ENCODE measurements at regions not wholly inside any gene's neighbourhood (a gene's known extent, or its start where the extent isn't known, plus 50 kb on each side); places are given as distances from the start of the nearest gene placed in this dataset.
A peak's percentile ranks its signal among the peaks of the same experiment; 100 is the strongest.

DNA sequence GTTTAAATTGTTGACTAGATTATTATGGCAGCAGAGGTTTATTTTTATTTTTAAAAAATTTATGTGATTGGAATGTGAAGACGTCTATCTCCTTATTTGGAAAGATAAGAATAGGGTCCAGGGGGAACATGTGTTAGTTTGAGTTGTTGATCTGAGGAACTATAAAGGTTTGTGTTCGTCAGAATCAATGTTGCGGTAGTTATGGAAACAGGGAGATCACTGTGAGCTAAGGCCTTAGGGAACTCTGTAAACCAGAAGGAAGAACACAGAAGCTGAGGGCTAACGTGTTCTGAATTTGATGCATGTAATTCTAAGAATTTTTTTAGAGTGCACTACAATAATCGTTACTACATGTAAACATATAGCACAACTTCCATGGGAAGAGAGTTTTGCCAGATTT lies 168.5 kb upstream of the ZSWIM2 start:
- intact Hi-C loops (cut with DNase I), result no loop called here
- Histone ChIP-seq H3K27ac (ENCODE audit: low read depth in 2 of 2, low read length in 2 of 2) (no peak overlapping the region), H3K9ac (ENCODE audit: low read length in 3 of 3) (no peak overlapping the region), H3K4me3 (ENCODE audit: low read length in 3 of 3) (no peak overlapping the region), H3K9me3 (ENCODE audit: control insufficient read depth in 2 of 3, insufficient read depth in 1 of 3, low read length in 3 of 3) (peaks cover 0 to 2% (median 0%) of the 10 kb centered on the region in 3 donors), H3K4me1 (ENCODE audit: control insufficient read depth in 2 of 3, insufficient read depth in 2 of 3, low read depth in 1 of 3, low read length in 3 of 3) (no peaks in the 10 kb centered on the region), H3K36me3 (ENCODE audit: control insufficient read depth in 2 of 3, insufficient read depth in 3 of 3, low read length in 3 of 3) (no peaks in the 10 kb centered on the region), H3K27me3 (ENCODE audit: control insufficient read depth, insufficient read depth, low read length) (no peaks in the 10 kb centered on the region)
- TF ChIP-seq, protein P1, sequence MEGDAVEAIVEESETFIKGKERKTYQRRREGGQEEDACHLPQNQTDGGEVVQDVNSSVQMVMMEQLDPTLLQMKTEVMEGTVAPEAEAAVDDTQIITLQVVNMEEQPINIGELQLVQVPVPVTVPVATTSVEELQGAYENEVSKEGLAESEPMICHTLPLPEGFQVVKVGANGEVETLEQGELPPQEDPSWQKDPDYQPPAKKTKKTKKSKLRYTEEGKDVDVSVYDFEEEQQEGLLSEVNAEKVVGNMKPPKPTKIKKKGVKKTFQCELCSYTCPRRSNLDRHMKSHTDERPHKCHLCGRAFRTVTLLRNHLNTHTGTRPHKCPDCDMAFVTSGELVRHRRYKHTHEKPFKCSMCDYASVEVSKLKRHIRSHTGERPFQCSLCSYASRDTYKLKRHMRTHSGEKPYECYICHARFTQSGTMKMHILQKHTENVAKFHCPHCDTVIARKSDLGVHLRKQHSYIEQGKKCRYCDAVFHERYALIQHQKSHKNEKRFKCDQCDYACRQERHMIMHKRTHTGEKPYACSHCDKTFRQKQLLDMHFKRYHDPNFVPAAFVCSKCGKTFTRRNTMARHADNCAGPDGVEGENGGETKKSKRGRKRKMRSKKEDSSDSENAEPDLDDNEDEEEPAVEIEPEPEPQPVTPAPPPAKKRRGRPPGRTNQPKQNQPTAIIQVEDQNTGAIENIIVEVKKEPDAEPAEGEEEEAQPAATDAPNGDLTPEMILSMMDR (IDR thresholded peaks at IDR 0.05; ENCODE audit: borderline replicate concordance, extremely low read depth, insufficient read depth), result no peak
- no peak for DNase-seq
- FAIRE-seq, result no peak

DNA sequence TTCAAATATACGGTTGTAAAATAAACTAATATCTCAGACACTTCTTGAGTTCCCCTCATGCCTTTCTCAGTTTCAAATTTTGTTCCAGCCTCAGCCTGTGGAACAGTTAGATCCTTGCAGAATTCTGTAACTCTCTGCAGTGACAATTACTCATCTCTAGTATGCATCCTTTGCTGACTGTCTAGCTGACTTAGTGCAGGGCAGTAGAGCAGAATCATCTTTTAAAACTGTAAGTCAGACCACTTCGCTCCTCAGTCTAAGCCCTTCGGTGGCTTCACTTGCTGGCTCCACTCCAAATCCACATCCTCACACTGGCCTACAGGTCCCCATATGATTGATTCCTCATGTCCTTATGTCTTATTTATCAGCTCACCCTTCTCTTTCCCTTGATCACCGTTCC lies 164.1 kb upstream of the ZSWIM2 start:
- Histone ChIP-seq H3K4me3 (ENCODE audit: low read length in 3 of 3) (no peak overlapping the region), H3K9ac (ENCODE audit: low read length in 3 of 3) (no peak overlapping the region), H3K4me1 (ENCODE audit: control insufficient read depth in 2 of 3, insufficient read depth in 2 of 3, low read depth in 1 of 3, low read length in 3 of 3) (no peaks in the 10 kb centered on the region), H3K9me3 (ENCODE audit: control insufficient read depth in 2 of 3, insufficient read depth in 1 of 3, low read length in 3 of 3) (no peaks in the 10 kb centered on the region), H3K36me3 (ENCODE audit: control insufficient read depth in 2 of 3, insufficient read depth in 3 of 3, low read length in 3 of 3) (no peaks in the 10 kb centered on the region), H3K27me3 (ENCODE audit: control insufficient read depth, insufficient read depth, low read length) (no peaks in the 10 kb centered on the region), H3K27ac (ENCODE audit: low read depth in 2 of 2, low read length in 2 of 2) (no peak overlapping the region)
- no peak for FAIRE-seq
- intact Hi-C loops (cut with DNase I), result no loop called here
- DNase-seq, result no peak
- TF ChIP-seq, protein P1 (IDR thresholded peaks at IDR 0.05; ENCODE audit: borderline replicate concordance, extremely low read depth, insufficient read depth), result no peak

DNA sequence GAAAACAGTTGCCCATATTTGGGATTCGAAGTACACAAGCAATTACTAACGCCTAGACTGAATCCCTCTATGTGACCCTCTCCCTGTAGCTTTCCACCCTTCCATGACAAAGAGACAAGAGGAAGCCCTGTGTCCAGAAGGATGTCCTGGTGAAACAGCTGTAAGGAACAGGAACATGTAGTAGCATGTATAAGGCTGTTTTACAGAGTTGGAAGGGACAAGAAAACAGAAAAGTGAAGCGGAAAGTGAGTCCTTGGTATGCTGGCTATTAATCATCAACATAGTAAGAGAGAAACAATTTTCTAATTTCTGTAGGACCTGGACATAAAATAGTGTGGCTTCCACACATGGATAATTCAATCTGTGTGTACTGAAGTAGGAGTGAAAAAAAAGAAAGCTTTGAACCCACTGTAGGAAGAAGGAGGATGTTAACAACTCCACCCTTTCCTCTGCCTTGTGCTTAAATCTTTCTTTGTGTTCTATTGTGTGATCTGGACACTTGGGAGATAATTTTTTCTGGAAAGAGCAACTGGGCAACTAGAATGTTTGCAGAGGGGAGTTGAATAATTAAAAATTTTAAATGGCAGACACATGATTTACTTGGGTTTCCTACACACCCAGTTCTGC lies 162.3 kb upstream of the ZSWIM2 start:
- Histone ChIP-seq H3K9ac (ENCODE audit: low read length in 3 of 3) (no peak overlapping the region), H3K4me3 (ENCODE audit: low read length in 3 of 3) (no peak overlapping the region), H3K36me3 (ENCODE audit: control insufficient read depth in 2 of 3, insufficient read depth in 3 of 3, low read length in 3 of 3) (no peaks in the 10 kb centered on the region), H3K27ac (ENCODE audit: low read depth in 2 of 2, low read length in 2 of 2) (no peak overlapping the region), H3K9me3 (ENCODE audit: control insufficient read depth in 2 of 3, insufficient read depth in 1 of 3, low read length in 3 of 3) (no peaks in the 10 kb centered on the region), H3K27me3 (ENCODE audit: control insufficient read depth, insufficient read depth, low read length) (no peaks in the 10 kb centered on the region), H3K4me1 (ENCODE audit: control insufficient read depth in 2 of 3, insufficient read depth in 2 of 3, low read depth in 1 of 3, low read length in 3 of 3) (no peaks in the 10 kb centered on the region)
- TF ChIP-seq, protein P1 (IDR thresholded peaks at IDR 0.05; ENCODE audit: borderline replicate concordance, extremely low read depth, insufficient read depth), result no peak
- intact Hi-C loops (cut with DNase I), result no loop called here
- DNase-seq (peak in 1 of 5 donors; percentile 19), FAIRE-seq (no peak)

Data from kidney (tissue), 13 donors.